HCT116 (cell line): ENCODE measurements at regions not wholly inside any gene's neighbourhood (a gene's known extent, or its start where the extent isn't known, plus 50 kb on each side); places are given as distances from the start of the nearest gene placed in this dataset.

ENCODE experiments used
- CBX3 ChIP-seq: IDR thresholded peaks from 2 replicates; pipeline ENCODE4 v1.6.1; 2012; ENCODE audit warnings: low read depth
- CTCF ChIP-seq, 3 experiments: fragments of 200-600 bp in 1 of 3; sonication (generic) in 1 of 3; IDR thresholded peaks in 2 of 3; conservative IDR thresholded peaks in 1 of 3; 2 replicates each; pipeline ENCODE4 v1.5.1; 2012 to 2017; ENCODE audit warnings: low read depth in 2 of 3, low read length in 2 of 3, antibody characterized with exemption in 1 of 3, borderline replicate concordance in 1 of 3, control low read depth in 1 of 3, mild to moderate bottlenecking in 1 of 3, mixed read lengths in 1 of 3, mixed run types in 1 of 3, moderate library complexity in 1 of 3; ENCODE audit not compliant: insufficient read depth in 1 of 3
- JUND ChIP-seq: IDR thresholded peaks from 2 replicates; pipeline ENCODE4 v1.6.1; 2012
- MAX ChIP-seq: IDR thresholded peaks from 2 replicates; pipeline ENCODE4 v1.6.1; 2012
- POLR2A ChIP-seq: IDR thresholded peaks from 2 replicates; pipeline ENCODE4 v1.7.0; 2011; ENCODE audit warnings: borderline replicate concordance; ENCODE audit not compliant: insufficient read depth, insufficient read length; ENCODE audit errors: extremely low read depth
- POLR2AphosphoS5 ChIP-seq: IDR thresholded peaks from 2 replicates; pipeline ENCODE4 v1.6.1; 2011; ENCODE audit warnings: mild to moderate bottlenecking, low read depth, low read length, moderate library complexity
- SP1 ChIP-seq: IDR thresholded peaks from 2 replicates; pipeline ENCODE4 v1.6.1; 2012; ENCODE audit warnings: low read depth
- SRF ChIP-seq: IDR thresholded peaks from 2 replicates; pipeline ENCODE4 v1.6.1; 2012; ENCODE audit warnings: low read depth
- YY1 ChIP-seq: IDR thresholded peaks from 2 replicates; pipeline ENCODE4 v1.6.1; 2011; ENCODE audit warnings: low read length, low read depth, moderate library complexity, mild to moderate bottlenecking; ENCODE audit not compliant: insufficient replicate concordance; ENCODE audit errors: extremely low read depth

- TF ChIP-seq YY1 = no peak
- no peak for TF ChIP-seq SP1
- TF ChIP-seq CBX3 = no peak
- TF ChIP-seq SRF = no peak
- TF ChIP-seq MAX = no peak
- no peak for TF ChIP-seq JUND
- TF ChIP-seq POLR2AphosphoS5 = no peak
- TF ChIP-seq POLR2A = no peak
- no peak for TF ChIP-seq CTCF (IDR thresholded peaks at IDR 0.05 in 2 of 3, conservative IDR thresholded peaks at IDR 0.05 in 1 of 3; ENCODE audit: borderline replicate concordance in 1 of 3, insufficient read depth in 1 of 3, low read depth in 2 of 3, low read length in 2 of 3)
These were observed 637.9 kb upstream of the RGS18 start for GRCh38 chr1:191520345-191520744.
